ENCODE measurements at regions not wholly inside any gene's neighbourhood (a gene's known extent, or its start where the extent isn't known, plus 50 kb on each side); places are given as distances from the start of the nearest gene placed in this dataset.
"Not testable (repeated sequence)": the region's sequence is repeated elsewhere in the genome, so short reads cannot be mapped to it uniquely, and the experiment has no call there.

GRCh38 chr13:84097148-84097547, 214.9 kb upstream of the SLITRK1 start:
- no peak overlapping the region for H3K27ac Mint-ChIP-seq

GRCh38 chr13:84096216-84096615, 213.9 kb upstream of the SLITRK1 start:
- ATAC-seq = no peak
- no peak overlapping the region for H3K27ac Mint-ChIP-seq

More at GRCh38 chr13:84097148-84097547, 214.9 kb upstream of the SLITRK1 start:
- no peak for DNase-seq (ENCODE audit: low spot score in 2 of 2)
- Mint-ChIP-seq H3K36me3 (no peaks in the 10 kb centered on the region), H3K9me3 (peaks cover 0 to 3% of the 10 kb centered on the region in 2 donors)
- ATAC-seq = no peak

GRCh38 chr13:84088996-84089395, 206.7 kb upstream of the SLITRK1 start:
- Mint-ChIP-seq H3K27ac (no peak overlapping the region), H3K9me3 (peaks cover 0 to 3% of the 10 kb centered on the region in 2 donors), H3K36me3 (no peaks in the 10 kb centered on the region)
- DNase-seq (ENCODE audit: low spot score in 2 of 2) (no peak), ATAC-seq (no peak)

More at GRCh38 chr13:84096216-84096615, 213.9 kb upstream of the SLITRK1 start:
- no peaks in the 10 kb centered on the region for H3K36me3 Mint-ChIP-seq
- no peak for DNase-seq (ENCODE audit: low spot score in 2 of 2)
- peaks cover 0 to 3% of the 10 kb centered on the region in 2 donors for H3K9me3 Mint-ChIP-seq

GRCh38 chr13:84086847-84087162, 204.5 kb upstream of the SLITRK1 start:
- Mint-ChIP-seq H3K36me3 (no peaks in the 10 kb centered on the region), H3K27ac (no peak overlapping the region), H3K9me3 (peaks cover 0 to 3% of the 10 kb centered on the region in 2 donors)
- no peak for DNase-seq (ENCODE audit: low spot score in 2 of 2)
- peak; percentile 56 for ATAC-seq

GRCh38 chr13:84086098-84086846, 204.0 kb upstream of the SLITRK1 start:
- DNase-seq (ENCODE audit: low spot score in 2 of 2) (peak in 1 of 2 donors; percentile 56), ATAC-seq (peak; percentile 46 to 57)
- H3K9me3 Mint-ChIP-seq, H3K36me3 Mint-ChIP-seq, H3K27ac Mint-ChIP-seq: not testable (repeated sequence)

- ATAC-seq (no peak), DNase-seq (ENCODE audit: low spot score in 2 of 2) (no peak)
- H3K9me3 Mint-ChIP-seq = peaks cover 0 to 1% of the 10 kb centered on the region in 2 donors
- H3K27ac Mint-ChIP-seq = no peak overlapping the region
- no peaks in the 10 kb centered on the region for H3K36me3 Mint-ChIP-seq
Measured at GRCh38 chr13:84082462-84082861, 200.2 kb upstream of the SLITRK1 start.

- no peak for ATAC-seq
Measured at GRCh38 chr13:84080748-84081530, 198.7 kb upstream of the SLITRK1 start.

GRCh38 chr13:84077271-84077670, 195.0 kb upstream of the SLITRK1 start:
- H3K9me3 Mint-ChIP-seq = no peaks in the 10 kb centered on the region
- ATAC-seq (no peak), DNase-seq (ENCODE audit: low spot score in 2 of 2) (no peak)
- no peaks in the 10 kb centered on the region for H3K36me3 Mint-ChIP-seq
- no peak overlapping the region for H3K27ac Mint-ChIP-seq

More at GRCh38 chr13:84080748-84081530, 198.7 kb upstream of the SLITRK1 start:
- H3K36me3 Mint-ChIP-seq = no peaks in the 10 kb centered on the region
- no peak overlapping the region for H3K27ac Mint-ChIP-seq
- no peaks in the 10 kb centered on the region for H3K9me3 Mint-ChIP-seq
- no peak for DNase-seq (ENCODE audit: low spot score in 2 of 2)

- Mint-ChIP-seq H3K9me3 (no peaks in the 10 kb centered on the region), H3K36me3 (no peaks in the 10 kb centered on the region)
Measured at GRCh38 chr13:84076280-84076679, 194.0 kb upstream of the SLITRK1 start.

GRCh38 chr13:84050536-84050935, 168.3 kb upstream of the SLITRK1 start:
- DNase-seq (ENCODE audit: low spot score in 2 of 2) (no peak), ATAC-seq (no peak)
- Mint-ChIP-seq H3K36me3 (no peaks in the 10 kb centered on the region), H3K27ac (no peak overlapping the region), H3K9me3 (peaks cover 0 to 8% of the 10 kb centered on the region in 2 donors)

More at GRCh38 chr13:84076280-84076679, 194.0 kb upstream of the SLITRK1 start:
- ATAC-seq (no peak), DNase-seq (ENCODE audit: low spot score in 2 of 2) (no peak)
- no peak overlapping the region for H3K27ac Mint-ChIP-seq

- no peak for DNase-seq (ENCODE audit: low spot score in 2 of 2)
- H3K36me3 Mint-ChIP-seq = no peaks in the 10 kb centered on the region
- H3K27ac Mint-ChIP-seq = no peak overlapping the region
- ATAC-seq = no peak
- H3K9me3 Mint-ChIP-seq = peaks cover 0 to 4% of the 10 kb centered on the region in 2 donors
Measured at GRCh38 chr13:84049443-84050219, 167.4 kb upstream of the SLITRK1 start.

- ATAC-seq = no peak
- H3K36me3 Mint-ChIP-seq = no peaks in the 10 kb centered on the region
- H3K9me3 Mint-ChIP-seq = peaks cover 0 to 3% of the 10 kb centered on the region in 2 donors
- DNase-seq (ENCODE audit: low spot score in 2 of 2) = no peak
- no peak overlapping the region for H3K27ac Mint-ChIP-seq
Measured at GRCh38 chr13:84044805-84045204, 162.5 kb upstream of the SLITRK1 start.

GRCh38 chr13:84038001-84038400, 155.7 kb upstream of the SLITRK1 start:
- H3K9me3 Mint-ChIP-seq = no peaks in the 10 kb centered on the region
- no peaks in the 10 kb centered on the region for H3K36me3 Mint-ChIP-seq
- DNase-seq (ENCODE audit: low spot score in 2 of 2) = no peak
- no peak overlapping the region for H3K27ac Mint-ChIP-seq
- peak in 1 of 2 donors; percentile 30 for ATAC-seq

- Mint-ChIP-seq H3K9me3 (no peaks in the 10 kb centered on the region), H3K27ac (no peak overlapping the region)
- no peak for ATAC-seq
Measured at GRCh38 chr13:84032116-84032515, 149.8 kb upstream of the SLITRK1 start.

GRCh38 chr13:84031120-84031519, 148.8 kb upstream of the SLITRK1 start:
- no peaks in the 10 kb centered on the region for H3K9me3 Mint-ChIP-seq
- no peak for DNase-seq (ENCODE audit: low spot score in 2 of 2)
- ATAC-seq = no peak
- H3K27ac Mint-ChIP-seq = no peak overlapping the region
- no peaks in the 10 kb centered on the region for H3K36me3 Mint-ChIP-seq

More at GRCh38 chr13:84032116-84032515, 149.8 kb upstream of the SLITRK1 start:
- DNase-seq (ENCODE audit: low spot score in 2 of 2) = no peak
- H3K36me3 Mint-ChIP-seq = no peaks in the 10 kb centered on the region

GRCh38 chr13:84029396-84029795, 147.1 kb upstream of the SLITRK1 start:
- H3K27ac Mint-ChIP-seq = no peak overlapping the region
- H3K9me3 Mint-ChIP-seq = no peaks in the 10 kb centered on the region
- H3K36me3 Mint-ChIP-seq = no peaks in the 10 kb centered on the region
- ATAC-seq (no peak), DNase-seq (ENCODE audit: low spot score in 2 of 2) (no peak)

- no peak for ATAC-seq
- DNase-seq (ENCODE audit: low spot score in 2 of 2) = no peak
- H3K36me3 Mint-ChIP-seq = no peaks in the 10 kb centered on the region
- no peak overlapping the region for H3K27ac Mint-ChIP-seq
- no peaks in the 10 kb centered on the region for H3K9me3 Mint-ChIP-seq
Measured at GRCh38 chr13:84025824-84026223, 143.6 kb upstream of the SLITRK1 start.
